ENCODE measurements at regions not wholly inside any gene's neighbourhood (a gene's known extent, or its start where the extent isn't known, plus 50 kb on each side); places are given as distances from the start of the nearest gene placed in this dataset.

- no peak for TF ChIP-seq CTCF (IDR thresholded peaks at IDR 0.05 in 2 of 3, conservative IDR thresholded peaks at IDR 0.05 in 1 of 3; ENCODE audit: borderline replicate concordance in 1 of 3, insufficient read depth in 1 of 3, low read depth in 2 of 3, low read length in 2 of 3)
- TF ChIP-seq EZH2phosphoT487 (IDR thresholded peaks at IDR 0.05; ENCODE audit: borderline replicate concordance): no peak
- no peak for TF ChIP-seq CEBPB (IDR thresholded peaks at IDR 0.05; ENCODE audit: low read depth)
- no peak for TF ChIP-seq MAX (IDR thresholded peaks at IDR 0.05)
Observed at GRCh38 chr3:164064298-164064697, 1014.0 kb downstream of the SI start.

Data from HCT116 (cell line).